ENCODE measurements at regions not wholly inside any gene's neighbourhood (a gene's known extent, or its start where the extent isn't known, plus 50 kb on each side); places are given as distances from the start of the nearest gene placed in this dataset.

- Histone ChIP-seq H4K20me1 (ENCODE audit: insufficient read depth) (no peaks in the 10 kb centered on the region), H3K27ac (no peak overlapping the region), H3K9me3 (ENCODE audit: insufficient read depth, low read depth) (no peaks in the 10 kb centered on the region), H3K9me2 (ENCODE audit: insufficient read depth) (no peaks in the 10 kb centered on the region), H3K27me3 (ENCODE audit: insufficient read depth, low read depth) (no peaks in the 10 kb centered on the region), H3F3A (ENCODE audit: insufficient read depth, low read depth) (no peaks in the 10 kb centered on the region), H3K4me1 (replicated peaks; ENCODE audit: insufficient read depth) (no peaks in the 10 kb centered on the region), H3K4me3 (no peak overlapping the region), H3K79me2 (ENCODE audit: low read depth) (no peaks in the 10 kb centered on the region), H3K36me3 (ENCODE audit: low read depth) (no peaks in the 10 kb centered on the region), H3K4me2 (no peak overlapping the region), H2AFZ (no peak overlapping the region)
- CTCF ChIA-PET = no interaction called here
- TF ChIP-seq CTCF (conservative IDR thresholded peaks at IDR 0.05) = no peak
- TF ChIP-seq EZH2 (IDR thresholded peaks at IDR 0.05; ENCODE audit: low read depth) = no peak
- BruUV-seq (replicated peaks) = no TSS peak
- intact Hi-C loops (cut with micrococcal nuclease; ENCODE audit: unreplicated experiment) = no loop called here
- DNase-seq = no peak
- POLR2A ChIA-PET (ENCODE audit: unreplicated experiment) = no interaction called here
These were observed 155.5 kb downstream of the PTGER3 start for GRCh38 chr1:70892140-70892539.

GRCh38 chr1:70892930-70893329 lies 154.7 kb downstream of the PTGER3 start:
- Histone ChIP-seq H3K27me3 (ENCODE audit: insufficient read depth, low read depth) (no peaks in the 10 kb centered on the region), H3K27ac (no peak overlapping the region), H4K20me1 (ENCODE audit: insufficient read depth) (no peaks in the 10 kb centered on the region), H3K9me3 (ENCODE audit: insufficient read depth, low read depth) (no peaks in the 10 kb centered on the region), H3K36me3 (ENCODE audit: low read depth) (no peaks in the 10 kb centered on the region), H3K9me2 (ENCODE audit: insufficient read depth) (no peaks in the 10 kb centered on the region), H3F3A (ENCODE audit: insufficient read depth, low read depth) (no peaks in the 10 kb centered on the region), H3K4me3 (no peak overlapping the region), H3K79me2 (ENCODE audit: low read depth) (no peaks in the 10 kb centered on the region), H3K4me1 (replicated peaks; ENCODE audit: insufficient read depth) (no peaks in the 10 kb centered on the region), H3K4me2 (no peak overlapping the region), H2AFZ (no peak overlapping the region)
- no peak for DNase-seq
- intact Hi-C loops (cut with micrococcal nuclease; ENCODE audit: unreplicated experiment) = no loop called here
- TF ChIP-seq EZH2 (IDR thresholded peaks at IDR 0.05; ENCODE audit: low read depth) = no peak
- no peak for TF ChIP-seq CTCF (conservative IDR thresholded peaks at IDR 0.05)
- BruUV-seq (replicated peaks) = no TSS peak
- CTCF ChIA-PET = no interaction called here
- POLR2A ChIA-PET (ENCODE audit: unreplicated experiment) = no interaction called here

GRCh38 chr1:70893381-70893780 lies 154.2 kb downstream of the PTGER3 start:
- DNase-seq = no peak
- intact Hi-C loops (cut with micrococcal nuclease; ENCODE audit: unreplicated experiment) = no loop called here
- H3K4me2 ChIP-seq = no peak overlapping the region
- POLR2A ChIA-PET (ENCODE audit: unreplicated experiment) = no interaction called here
- H3K4me1 ChIP-seq (replicated peaks; ENCODE audit: insufficient read depth) = no peaks in the 10 kb centered on the region
- no peaks in the 10 kb centered on the region for H3K9me2 ChIP-seq (ENCODE audit: insufficient read depth)
- H3K4me3 ChIP-seq = no peak overlapping the region
- H3F3A ChIP-seq (ENCODE audit: insufficient read depth, low read depth) = no peaks in the 10 kb centered on the region
- H3K36me3 ChIP-seq (ENCODE audit: low read depth) = no peaks in the 10 kb centered on the region
- no peak overlapping the region for H2AFZ ChIP-seq
- H3K27me3 ChIP-seq (ENCODE audit: insufficient read depth, low read depth) = no peaks in the 10 kb centered on the region
- CTCF ChIA-PET = no interaction called here
- no TSS peak for BruUV-seq (replicated peaks)
- H3K9me3 ChIP-seq (ENCODE audit: insufficient read depth, low read depth) = no peaks in the 10 kb centered on the region
- no peak overlapping the region for H3K27ac ChIP-seq
- H3K79me2 ChIP-seq (ENCODE audit: low read depth) = no peaks in the 10 kb centered on the region
- no peak for TF ChIP-seq EZH2 (IDR thresholded peaks at IDR 0.05; ENCODE audit: low read depth)
- TF ChIP-seq CTCF (conservative IDR thresholded peaks at IDR 0.05) = no peak
- no peaks in the 10 kb centered on the region for H4K20me1 ChIP-seq (ENCODE audit: insufficient read depth)

All from PC-9 (cell line).